OCI-LY7 (cell line): ENCODE measurements at regions not wholly inside any gene's neighbourhood (a gene's known extent, or its start where the extent isn't known, plus 50 kb on each side); places are given as distances from the start of the nearest gene placed in this dataset.

ENCODE experiments used
- BruUV-seq: library from RNA; stranded (reverse); fragments of 400-500 nt; replicated peaks from 2 replicates; lab custom pipeline; 2021; lab: Mats Ljungman, UMichigan
- CTCF ChIA-PET: fragments of 300-600 bp; sonication (Branson Sonifier 250); formaldehyde crosslinking; loops from one replicate; lab custom pipeline; 2022; ENCODE audit warnings: antibody characterized with exemption; ENCODE audit not compliant: unreplicated experiment; lab: Charles Lee
- POLR2A ChIA-PET: fragments of 300-600 bp; sonication (Branson Sonifier 250); formaldehyde crosslinking; loops from one replicate; lab custom pipeline; 2022; ENCODE audit warnings: antibody characterized with exemption; lab: Charles Lee
- DNase-seq: peaks from one replicate; pipeline ENCODE4 v3.0.0-alpha.2; 2015; ENCODE audit warnings: low spot score
- H2AFZ ChIP-seq: fragments of 200-600 bp; sonication (generic), shearing (Covaris generic); 2 replicates; pipeline ENCODE4 v1.6.1; 2014; ENCODE audit warnings: mild to moderate bottlenecking, antibody characterized with exemption, low read length, moderate library complexity
- H3K27ac ChIP-seq: fragments of 200-600 bp; sonication (generic); 2 replicates; pipeline ENCODE4 v1.5.1; 2014; ENCODE audit warnings: mixed run types, low read depth, mild to moderate bottlenecking, moderate library complexity, low read length, inconsistent platforms; ENCODE audit not compliant: poor library complexity, severe bottlenecking
- H3K36me3 ChIP-seq: fragments of 200-600 bp; sonication (generic); 2 replicates; pipeline ENCODE4 v1.6.1; 2014; ENCODE audit warnings: mild to moderate bottlenecking, antibody characterized with exemption, low read length, moderate library complexity, mixed read lengths; ENCODE audit not compliant: insufficient read depth
- H3K4me1 ChIP-seq: fragments of 200-600 bp; sonication (generic); 2 replicates; pipeline ENCODE4 v1.5.1; 2014; ENCODE audit warnings: mild to moderate bottlenecking, low read length; ENCODE audit not compliant: insufficient read depth, poor library complexity, severe bottlenecking
- H3K4me2 ChIP-seq: fragments of 200-600 bp; sonication (generic); 2 replicates; pipeline ENCODE4 v1.6.1; 2014; ENCODE audit warnings: mild to moderate bottlenecking, low read length
- H3K4me3 ChIP-seq: fragments of 200-600 bp; sonication (generic); 2 replicates; pipeline ENCODE4 v1.5.1; 2014; ENCODE audit warnings: mild to moderate bottlenecking, low read depth, low read length; ENCODE audit not compliant: poor library complexity, severe bottlenecking
- H3K79me2 ChIP-seq: fragments of 200-600 bp; sonication (generic); 2 replicates; pipeline ENCODE4 v1.6.1; 2016; ENCODE audit warnings: low read depth, mild to moderate bottlenecking, low read length, moderate library complexity, mixed read lengths; ENCODE audit not compliant: insufficient read depth
- H3K9me2 ChIP-seq: fragments of 200-600 bp; sonication (generic); 2 replicates; pipeline ENCODE4 v1.6.1; 2016; ENCODE audit warnings: mild to moderate bottlenecking, low read length, mixed read lengths; ENCODE audit not compliant: insufficient read depth
- H3K9me3 ChIP-seq: fragments of 200-600 bp; sonication (generic); 2 replicates; pipeline ENCODE4 v1.6.1; 2014; ENCODE audit warnings: mild to moderate bottlenecking, mixed run types, low read length, mixed read lengths
- H4K20me1 ChIP-seq: fragments of 200-600 bp; sonication (generic); 2 replicates; pipeline ENCODE4 v1.6.1; 2014; ENCODE audit warnings: mild to moderate bottlenecking, antibody characterized with exemption, low read length, moderate library complexity, mixed read lengths; ENCODE audit not compliant: insufficient read depth
- EZH2phosphoT487 ChIP-seq: fragments of 200-600 bp; sonication (generic); IDR thresholded peaks from 2 replicates; pipeline ENCODE4 v1.6.1; 2018; ENCODE audit warnings: low read depth, borderline replicate concordance, mild to moderate bottlenecking, mixed run types, antibody characterized with exemption, low read length, moderate library complexity, mixed read lengths
- intact Hi-C: fragments of 100-400 bp; cut with micrococcal nuclease; formaldehyde crosslinking; loops from one replicate; pipeline ENCODE4 v1.10.0; 2022; ENCODE audit not compliant: unreplicated experiment
- TF ChIP-seq, protein P1 (sequence below): fragments of 200-600 bp; sonication (generic); conservative IDR thresholded peaks from 2 replicates; pipeline ENCODE4 v1.5.1; 2014; ENCODE audit warnings: mild to moderate bottlenecking, antibody characterized with exemption, low read length, moderate library complexity, mixed read lengths

GRCh38 chr3:21357241-21357640 is 393.8 kb downstream of the ZNF385D start:
- DNase-seq: no peak
- no peaks in the 10 kb centered on the region for H3K9me2 ChIP-seq
- no peak overlapping the region for H3K4me2 ChIP-seq
- no TSS peak for BruUV-seq
- ChIA-PET CTCF (no interaction called here), POLR2A (no interaction called here)
- no peaks in the 10 kb centered on the region for H4K20me1 ChIP-seq
- no peaks in the 10 kb centered on the region for H3K9me3 ChIP-seq
- H3K27ac ChIP-seq: no peak overlapping the region
- TF ChIP-seq, protein P1, sequence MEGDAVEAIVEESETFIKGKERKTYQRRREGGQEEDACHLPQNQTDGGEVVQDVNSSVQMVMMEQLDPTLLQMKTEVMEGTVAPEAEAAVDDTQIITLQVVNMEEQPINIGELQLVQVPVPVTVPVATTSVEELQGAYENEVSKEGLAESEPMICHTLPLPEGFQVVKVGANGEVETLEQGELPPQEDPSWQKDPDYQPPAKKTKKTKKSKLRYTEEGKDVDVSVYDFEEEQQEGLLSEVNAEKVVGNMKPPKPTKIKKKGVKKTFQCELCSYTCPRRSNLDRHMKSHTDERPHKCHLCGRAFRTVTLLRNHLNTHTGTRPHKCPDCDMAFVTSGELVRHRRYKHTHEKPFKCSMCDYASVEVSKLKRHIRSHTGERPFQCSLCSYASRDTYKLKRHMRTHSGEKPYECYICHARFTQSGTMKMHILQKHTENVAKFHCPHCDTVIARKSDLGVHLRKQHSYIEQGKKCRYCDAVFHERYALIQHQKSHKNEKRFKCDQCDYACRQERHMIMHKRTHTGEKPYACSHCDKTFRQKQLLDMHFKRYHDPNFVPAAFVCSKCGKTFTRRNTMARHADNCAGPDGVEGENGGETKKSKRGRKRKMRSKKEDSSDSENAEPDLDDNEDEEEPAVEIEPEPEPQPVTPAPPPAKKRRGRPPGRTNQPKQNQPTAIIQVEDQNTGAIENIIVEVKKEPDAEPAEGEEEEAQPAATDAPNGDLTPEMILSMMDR: no peak
- no peak for TF ChIP-seq EZH2phosphoT487
- intact Hi-C loops: no loop called here
- H3K79me2 ChIP-seq: no peaks in the 10 kb centered on the region
- no peaks in the 10 kb centered on the region for H3K4me1 ChIP-seq
- no peaks in the 10 kb centered on the region for H3K36me3 ChIP-seq
- no peak overlapping the region for H2AFZ ChIP-seq
- no peak overlapping the region for H3K4me3 ChIP-seq

DNA sequence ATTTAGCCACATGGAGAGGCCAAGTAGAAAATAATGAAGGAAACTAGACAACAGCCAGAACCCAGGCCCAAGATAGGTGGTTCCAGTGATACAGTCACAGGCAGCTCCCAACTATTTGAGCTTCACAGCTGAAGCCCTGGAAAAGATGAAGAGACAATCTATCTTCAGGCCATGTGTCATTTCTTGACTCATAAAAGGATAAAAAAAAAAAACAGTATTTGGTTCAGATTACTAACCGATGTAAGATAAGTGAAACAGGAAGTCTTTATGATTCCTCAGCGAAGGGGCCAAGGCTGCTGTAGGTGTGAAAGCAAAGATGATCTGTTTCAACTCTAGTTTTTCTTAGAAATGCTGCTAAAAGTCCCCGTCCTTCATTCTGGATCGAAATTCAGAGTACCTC is 394.6 kb downstream of the ZNF385D start:
- TF ChIP-seq EZH2phosphoT487: no peak
- TF ChIP-seq, protein P1: no peak
- H3K9me3 ChIP-seq: no peaks in the 10 kb centered on the region
- no peaks in the 10 kb centered on the region for H4K20me1 ChIP-seq
- no peaks in the 10 kb centered on the region for H3K79me2 ChIP-seq
- no peaks in the 10 kb centered on the region for H3K9me2 ChIP-seq
- intact Hi-C loops: no loop called here
- ChIA-PET POLR2A (no interaction called here), CTCF (no interaction called here)
- no peak overlapping the region for H2AFZ ChIP-seq
- no peak for DNase-seq
- no peaks in the 10 kb centered on the region for H3K36me3 ChIP-seq
- H3K4me2 ChIP-seq: no peak overlapping the region
- H3K4me3 ChIP-seq: no peak overlapping the region
- H3K4me1 ChIP-seq: no peaks in the 10 kb centered on the region
- BruUV-seq: no TSS peak
- no peak overlapping the region for H3K27ac ChIP-seq

- BruUV-seq: no TSS peak
- TF ChIP-seq, protein P1: no peak
- TF ChIP-seq EZH2phosphoT487: no peak
Measured at GRCh38 chr3:21345382-21345976, 405.5 kb downstream of the ZNF385D start.

More at GRCh38 chr3:21345382-21345976, 405.5 kb downstream of the ZNF385D start:
- Histone ChIP-seq H2AFZ (no peak overlapping the region), H3K4me2 (no peak overlapping the region), H3K79me2 (no peaks in the 10 kb centered on the region), H4K20me1 (no peaks in the 10 kb centered on the region), H3K4me1 (no peaks in the 10 kb centered on the region), H3K36me3 (no peaks in the 10 kb centered on the region), H3K9me3 (no peaks in the 10 kb centered on the region), H3K4me3 (no peak overlapping the region), H3K9me2 (no peaks in the 10 kb centered on the region), H3K27ac (no peak overlapping the region)
- intact Hi-C loops: no loop called here
- DNase-seq: no peak
- ChIA-PET POLR2A (interaction anchor here (0.6 kb wide), 2 partner anchors 29 to 35 kb away, joined by 3 read pairs; no protein-coding TSS in a partner anchor), CTCF (no interaction called here)
